Ascending aorta (tissue), 2 donors: ENCODE measurements at regions not wholly inside any gene's neighbourhood (a gene's known extent, or its start where the extent isn't known, plus 50 kb on each side); places are given as distances from the start of the nearest gene placed in this dataset.

ENCODE experiments used
- DNase-seq, 2 donors: peaks; one replicate each; pipeline ENCODE4 v3.0.0-alpha.2; 2019; ENCODE audit warnings: low spot score in 2 of 2
- H3K27ac ChIP-seq, 2 donors: fragments of 200-600 bp; sonication (generic); one replicate each; pipeline ENCODE4 v1.5.1; 2016 to 2017; ENCODE audit warnings: mild to moderate bottlenecking in 1 of 2
- H3K27me3 ChIP-seq: fragments of 200-600 bp; sonication (generic); one replicate; pipeline ENCODE4 v1.5.1; 2017
- H3K36me3 ChIP-seq, 2 donors: fragments of 200-600 bp; sonication (generic); one replicate each; pipeline ENCODE4 v1.5.1; 2016
- H3K4me1 ChIP-seq, 2 donors: fragments of 200-600 bp; sonication (generic); one replicate each; pipeline ENCODE4 v1.5.1; 2016 to 2017; ENCODE audit warnings: mild to moderate bottlenecking in 1 of 2
- H3K4me3 ChIP-seq, 2 donors: fragments of 200-600 bp; sonication (generic); one replicate each; pipeline ENCODE4 v1.5.1; 2016 to 2017; ENCODE audit warnings: mild to moderate bottlenecking in 1 of 2
- H3K9me3 ChIP-seq, 2 donors: fragments of 200-600 bp; sonication (generic); one replicate each; pipeline ENCODE4 v1.5.1; 2016
- CTCF ChIP-seq, 3 experiments: fragments of 200-600 bp in 2 of 3; fragments of 450-650 bp in 1 of 3; sonication (generic) in 2 of 3; IDR thresholded peaks; one replicate each; pipeline ENCODE4 v1.5.1; 2016 to 2019; ENCODE audit warnings: antibody characterized with exemption in 3 of 3, mild to moderate bottlenecking in 1 of 3, moderate library complexity in 1 of 3
- intact Hi-C: fragments of 100-400 bp; cut with DNase I; formaldehyde crosslinking; loops from one replicate; pipeline ENCODE4 v1.15.1; 2023

- DNase-seq, result peak in 1 of 2 donors; percentile 41
- H3K27me3 ChIP-seq, result no peaks in the 10 kb centered on the region
- H3K36me3 ChIP-seq, result no peaks in the 10 kb centered on the region
- H3K27ac ChIP-seq, result no peak overlapping the region
- intact Hi-C loops, result no loop called here
- no peak overlapping the region for H3K4me3 ChIP-seq
- H3K9me3 ChIP-seq, result no peaks in the 10 kb centered on the region
- TF ChIP-seq CTCF (IDR thresholded peaks at IDR 0.05), result no peak
- no peaks in the 10 kb centered on the region for H3K4me1 ChIP-seq
Measured at GRCh38 chr1:18540136-18540765, 59.5 kb downstream of the KLHDC7A start.

GRCh38 chr1:18541046-18541795 is 60.5 kb downstream of the KLHDC7A start:
- Histone ChIP-seq H3K27ac (no peak overlapping the region), H3K9me3 (no peaks in the 10 kb centered on the region), H3K27me3 (no peaks in the 10 kb centered on the region), H3K4me3 (no peak overlapping the region), H3K36me3 (no peaks in the 10 kb centered on the region), H3K4me1 (no peaks in the 10 kb centered on the region)
- DNase-seq, result peak in 1 of 2 donors; percentile 18
- TF ChIP-seq CTCF (IDR thresholded peaks at IDR 0.05), result no peak
- intact Hi-C loops, result no loop called here

GRCh38 chr1:18542351-18542750 is 61.6 kb downstream of the KLHDC7A start:
- peak in 1 of 2 donors; percentile 25 for DNase-seq
- intact Hi-C loops, result no loop called here
- no peaks in the 10 kb centered on the region for H3K27me3 ChIP-seq

GRCh38 chr1:18546026-18546425 is 65.3 kb downstream of the KLHDC7A start:
- Histone ChIP-seq H3K27ac (no peak overlapping the region), H3K4me1 (no peaks in the 10 kb centered on the region), H3K27me3 (no peaks in the 10 kb centered on the region), H3K36me3 (no peaks in the 10 kb centered on the region), H3K4me3 (no peak overlapping the region), H3K9me3 (no peaks in the 10 kb centered on the region)
- intact Hi-C loops, result no loop called here
- TF ChIP-seq CTCF (IDR thresholded peaks at IDR 0.05), result no peak
- no peak for DNase-seq

More at GRCh38 chr1:18542351-18542750, 61.6 kb downstream of the KLHDC7A start:
- Histone ChIP-seq H3K4me1 (no peaks in the 10 kb centered on the region), H3K36me3 (no peaks in the 10 kb centered on the region), H3K9me3 (no peaks in the 10 kb centered on the region), H3K4me3 (no peak overlapping the region), H3K27ac (no peak overlapping the region)
- no peak for TF ChIP-seq CTCF (IDR thresholded peaks at IDR 0.05)

- intact Hi-C loops, result no loop called here
- H3K36me3 ChIP-seq, result no peaks in the 10 kb centered on the region
- H3K4me1 ChIP-seq, result no peaks in the 10 kb centered on the region
- no peak for TF ChIP-seq CTCF (IDR thresholded peaks at IDR 0.05)
- H3K9me3 ChIP-seq, result no peaks in the 10 kb centered on the region
- H3K27me3 ChIP-seq, result no peaks in the 10 kb centered on the region
- no peak overlapping the region for H3K4me3 ChIP-seq
- no peak overlapping the region for H3K27ac ChIP-seq
- no peak for DNase-seq
Measured at GRCh38 chr1:18547460-18547859, 66.7 kb downstream of the KLHDC7A start.
